GM23338 (cell line): ENCODE measurements at regions not wholly inside any gene's neighbourhood (a gene's known extent, or its start where the extent isn't known, plus 50 kb on each side); places are given as distances from the start of the nearest gene placed in this dataset.

ENCODE experiments used
- ATAC-seq: fragments of 200-7000 bp; cut with Tn5 transposase; 3 replicates; pipeline ENCODE4 v1.9.1; 2020
- DNase-seq: peaks from one replicate; pipeline ENCODE4 v3.0.0-alpha.2; 2015; ENCODE audit warnings: low spot score
- H2AFZ ChIP-seq: fragments of 200-600 bp; sonication (generic); 2 replicates; pipeline ENCODE4 v1.8.0; 2016; ENCODE audit warnings: antibody characterized with exemption, mild to moderate bottlenecking, moderate library complexity
- H3F3A ChIP-seq: fragments of 200-600 bp; sonication (generic); replicated peaks from 2 replicates; pipeline ENCODE4 v1.8.0; 2017; ENCODE audit warnings: antibody characterized with exemption, mixed run types, low read depth
- H3K27ac ChIP-seq: fragments of 200-600 bp; sonication (generic); 2 replicates; pipeline ENCODE4 v1.6.1; 2016; ENCODE audit warnings: low read depth
- H3K27me3 ChIP-seq: fragments of 200-600 bp; sonication (generic); 2 replicates; pipeline ENCODE4 v1.8.0; 2016; ENCODE audit warnings: mild to moderate bottlenecking, mixed run types, moderate library complexity; ENCODE audit not compliant: insufficient read depth
- H3K36me3 ChIP-seq: fragments of 200-600 bp; sonication (generic); 2 replicates; pipeline ENCODE4 v1.8.0; 2016; ENCODE audit warnings: mild to moderate bottlenecking; ENCODE audit not compliant: insufficient read depth
- H3K4me1 ChIP-seq: fragments of 200-600 bp; sonication (generic); 2 replicates; pipeline ENCODE4 v1.8.0; 2016; ENCODE audit warnings: mild to moderate bottlenecking, moderate library complexity; ENCODE audit not compliant: insufficient read depth
- H3K4me2 ChIP-seq: fragments of 200-600 bp; sonication (generic); 2 replicates; pipeline ENCODE4 v1.7.1; 2017; ENCODE audit warnings: mixed run types
- H3K4me3 ChIP-seq: fragments of 200-600 bp; sonication (generic); 2 replicates; pipeline ENCODE4 v1.6.1; 2016; ENCODE audit warnings: mixed run types
- H3K79me2 ChIP-seq: fragments of 200-600 bp; sonication (generic); replicated peaks from 2 replicates; pipeline ENCODE4 v1.8.0; 2017; ENCODE audit warnings: mild to moderate bottlenecking; ENCODE audit not compliant: insufficient read depth
- H3K9me2 ChIP-seq: fragments of 200-600 bp; sonication (generic); 2 replicates; pipeline ENCODE4 v1.8.0; 2017; ENCODE audit not compliant: insufficient read depth
- H4K20me1 ChIP-seq: fragments of 200-600 bp; sonication (generic); replicated peaks from 2 replicates; pipeline ENCODE4 v1.8.0; 2017; ENCODE audit warnings: mild to moderate bottlenecking; ENCODE audit not compliant: insufficient read depth
- H3K27ac Mint-ChIP-seq: 2 replicates; pipeline ENCODE4 v1.8.0; 2020; ENCODE audit warnings: inconsistent platforms, mild to moderate bottlenecking, moderate library complexity, mixed read lengths
- H3K27me3 Mint-ChIP-seq: 3 replicates; pipeline ENCODE4 v1.8.0; 2022; ENCODE audit warnings: low read depth, mild to moderate bottlenecking, moderate library complexity, mixed read lengths, inconsistent platforms; ENCODE audit not compliant: insufficient read depth, poor library complexity
- H3K36me3 Mint-ChIP-seq: 3 replicates; pipeline ENCODE4 v1.8.0; 2021; ENCODE audit warnings: low read depth, mild to moderate bottlenecking, inconsistent platforms, moderate library complexity, mixed read lengths
- H3K4me1 Mint-ChIP-seq: 3 replicates; pipeline ENCODE4 v1.8.0; 2020; ENCODE audit warnings: mild to moderate bottlenecking, inconsistent platforms, mixed read lengths
- H3K4me3 Mint-ChIP-seq: 3 replicates; pipeline ENCODE4 v1.8.0; 2021; ENCODE audit warnings: moderate library complexity, mild to moderate bottlenecking, inconsistent platforms, mixed read lengths
- H3K9me3 Mint-ChIP-seq: 3 replicates; pipeline ENCODE4 v1.8.0; 2020; ENCODE audit warnings: moderate library complexity, mild to moderate bottlenecking, inconsistent platforms, mixed read lengths
- CREB1 ChIP-seq: fragments of 250-450 bp; sonication (Bioruptor Pico); IDR thresholded peaks from 2 replicates; pipeline ENCODE4 v1.5.0; 2020; ENCODE audit warnings: low read depth, mild to moderate bottlenecking, moderate library complexity
- EZH2 ChIP-seq: fragments of 200-600 bp; sonication (generic); IDR thresholded peaks from one replicate; pipeline ENCODE4 v1.8.0; 2017; ENCODE audit warnings: antibody characterized with exemption, mild to moderate bottlenecking, low read depth; ENCODE audit not compliant: unreplicated experiment
- JUNB ChIP-seq: IDR thresholded peaks from one replicate; pipeline ENCODE4 v1.6.1; 2016; ENCODE audit warnings: antibody characterized with exemption; ENCODE audit not compliant: unreplicated experiment
- NANOG ChIP-seq: IDR thresholded peaks from 2 replicates; pipeline ENCODE4 v1.6.1; 2016; ENCODE audit warnings: antibody characterized with exemption, borderline replicate concordance
- STAT1 ChIP-seq: IDR thresholded peaks from one replicate; pipeline ENCODE4 v1.6.1; 2016; ENCODE audit warnings: antibody characterized with exemption; ENCODE audit not compliant: unreplicated experiment
- ZNF331 ChIP-seq: fragments of 250-450 bp; sonication (Bioruptor Pico); IDR thresholded peaks from 2 replicates; pipeline ENCODE4 v1.5.0; 2020; ENCODE audit warnings: low read depth, mild to moderate bottlenecking, moderate library complexity
- TF ChIP-seq, protein P1 (sequence below): IDR thresholded peaks from one replicate; pipeline ENCODE4 v1.6.1; 2018; ENCODE audit warnings: antibody characterized with exemption; ENCODE audit not compliant: unreplicated experiment
- TF ChIP-seq, protein P2 (sequence below): fragments of 250-450 bp; sonication (Bioruptor Pico); IDR thresholded peaks from 2 replicates; pipeline ENCODE4 v1.5.0; 2020; ENCODE audit warnings: mild to moderate bottlenecking, moderate library complexity
- TF ChIP-seq, protein P3 (sequence below): IDR thresholded peaks from 2 replicates; pipeline ENCODE4 v1.6.1; 2016; ENCODE audit warnings: antibody characterized with exemption

DNA sequence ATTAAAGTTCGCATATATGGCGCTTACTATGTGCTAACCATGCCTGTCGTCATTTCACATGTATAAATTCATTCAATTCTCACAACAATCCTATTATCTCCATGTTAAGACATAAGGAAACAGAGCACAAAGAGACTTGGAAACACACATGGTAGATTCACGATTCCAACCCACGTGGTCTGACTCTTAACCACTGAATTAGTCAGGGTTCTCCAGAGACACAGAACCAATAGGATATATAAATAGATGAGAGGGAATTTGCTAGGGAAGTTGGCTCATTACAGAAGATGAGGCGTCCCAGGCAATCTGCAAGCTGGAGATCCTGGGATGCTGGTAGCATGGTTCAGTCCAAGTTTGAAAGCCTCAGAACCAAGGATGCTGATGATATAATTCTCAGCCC lies 765.3 kb downstream of the TBL1XR1 start:
- H3K27me3 Mint-ChIP-seq = no peaks in the 10 kb centered on the region
- H3F3A ChIP-seq = no peaks in the 10 kb centered on the region
- TF ChIP-seq NANOG (no peak), EZH2 (no peak), STAT1 (no peak), JUNB (no peak), ZNF331 (CRISPR knock-in tag) (no peak), CREB1 (CRISPR knock-in tag) (no peak)
- TF ChIP-seq, protein P1, sequence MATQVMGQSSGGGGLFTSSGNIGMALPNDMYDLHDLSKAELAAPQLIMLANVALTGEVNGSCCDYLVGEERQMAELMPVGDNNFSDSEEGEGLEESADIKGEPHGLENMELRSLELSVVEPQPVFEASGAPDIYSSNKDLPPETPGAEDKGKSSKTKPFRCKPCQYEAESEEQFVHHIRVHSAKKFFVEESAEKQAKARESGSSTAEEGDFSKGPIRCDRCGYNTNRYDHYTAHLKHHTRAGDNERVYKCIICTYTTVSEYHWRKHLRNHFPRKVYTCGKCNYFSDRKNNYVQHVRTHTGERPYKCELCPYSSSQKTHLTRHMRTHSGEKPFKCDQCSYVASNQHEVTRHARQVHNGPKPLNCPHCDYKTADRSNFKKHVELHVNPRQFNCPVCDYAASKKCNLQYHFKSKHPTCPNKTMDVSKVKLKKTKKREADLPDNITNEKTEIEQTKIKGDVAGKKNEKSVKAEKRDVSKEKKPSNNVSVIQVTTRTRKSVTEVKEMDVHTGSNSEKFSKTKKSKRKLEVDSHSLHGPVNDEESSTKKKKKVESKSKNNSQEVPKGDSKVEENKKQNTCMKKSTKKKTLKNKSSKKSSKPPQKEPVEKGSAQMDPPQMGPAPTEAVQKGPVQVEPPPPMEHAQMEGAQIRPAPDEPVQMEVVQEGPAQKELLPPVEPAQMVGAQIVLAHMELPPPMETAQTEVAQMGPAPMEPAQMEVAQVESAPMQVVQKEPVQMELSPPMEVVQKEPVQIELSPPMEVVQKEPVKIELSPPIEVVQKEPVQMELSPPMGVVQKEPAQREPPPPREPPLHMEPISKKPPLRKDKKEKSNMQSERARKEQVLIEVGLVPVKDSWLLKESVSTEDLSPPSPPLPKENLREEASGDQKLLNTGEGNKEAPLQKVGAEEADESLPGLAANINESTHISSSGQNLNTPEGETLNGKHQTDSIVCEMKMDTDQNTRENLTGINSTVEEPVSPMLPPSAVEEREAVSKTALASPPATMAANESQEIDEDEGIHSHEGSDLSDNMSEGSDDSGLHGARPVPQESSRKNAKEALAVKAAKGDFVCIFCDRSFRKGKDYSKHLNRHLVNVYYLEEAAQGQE = no peak
- TF ChIP-seq, protein P2, sequence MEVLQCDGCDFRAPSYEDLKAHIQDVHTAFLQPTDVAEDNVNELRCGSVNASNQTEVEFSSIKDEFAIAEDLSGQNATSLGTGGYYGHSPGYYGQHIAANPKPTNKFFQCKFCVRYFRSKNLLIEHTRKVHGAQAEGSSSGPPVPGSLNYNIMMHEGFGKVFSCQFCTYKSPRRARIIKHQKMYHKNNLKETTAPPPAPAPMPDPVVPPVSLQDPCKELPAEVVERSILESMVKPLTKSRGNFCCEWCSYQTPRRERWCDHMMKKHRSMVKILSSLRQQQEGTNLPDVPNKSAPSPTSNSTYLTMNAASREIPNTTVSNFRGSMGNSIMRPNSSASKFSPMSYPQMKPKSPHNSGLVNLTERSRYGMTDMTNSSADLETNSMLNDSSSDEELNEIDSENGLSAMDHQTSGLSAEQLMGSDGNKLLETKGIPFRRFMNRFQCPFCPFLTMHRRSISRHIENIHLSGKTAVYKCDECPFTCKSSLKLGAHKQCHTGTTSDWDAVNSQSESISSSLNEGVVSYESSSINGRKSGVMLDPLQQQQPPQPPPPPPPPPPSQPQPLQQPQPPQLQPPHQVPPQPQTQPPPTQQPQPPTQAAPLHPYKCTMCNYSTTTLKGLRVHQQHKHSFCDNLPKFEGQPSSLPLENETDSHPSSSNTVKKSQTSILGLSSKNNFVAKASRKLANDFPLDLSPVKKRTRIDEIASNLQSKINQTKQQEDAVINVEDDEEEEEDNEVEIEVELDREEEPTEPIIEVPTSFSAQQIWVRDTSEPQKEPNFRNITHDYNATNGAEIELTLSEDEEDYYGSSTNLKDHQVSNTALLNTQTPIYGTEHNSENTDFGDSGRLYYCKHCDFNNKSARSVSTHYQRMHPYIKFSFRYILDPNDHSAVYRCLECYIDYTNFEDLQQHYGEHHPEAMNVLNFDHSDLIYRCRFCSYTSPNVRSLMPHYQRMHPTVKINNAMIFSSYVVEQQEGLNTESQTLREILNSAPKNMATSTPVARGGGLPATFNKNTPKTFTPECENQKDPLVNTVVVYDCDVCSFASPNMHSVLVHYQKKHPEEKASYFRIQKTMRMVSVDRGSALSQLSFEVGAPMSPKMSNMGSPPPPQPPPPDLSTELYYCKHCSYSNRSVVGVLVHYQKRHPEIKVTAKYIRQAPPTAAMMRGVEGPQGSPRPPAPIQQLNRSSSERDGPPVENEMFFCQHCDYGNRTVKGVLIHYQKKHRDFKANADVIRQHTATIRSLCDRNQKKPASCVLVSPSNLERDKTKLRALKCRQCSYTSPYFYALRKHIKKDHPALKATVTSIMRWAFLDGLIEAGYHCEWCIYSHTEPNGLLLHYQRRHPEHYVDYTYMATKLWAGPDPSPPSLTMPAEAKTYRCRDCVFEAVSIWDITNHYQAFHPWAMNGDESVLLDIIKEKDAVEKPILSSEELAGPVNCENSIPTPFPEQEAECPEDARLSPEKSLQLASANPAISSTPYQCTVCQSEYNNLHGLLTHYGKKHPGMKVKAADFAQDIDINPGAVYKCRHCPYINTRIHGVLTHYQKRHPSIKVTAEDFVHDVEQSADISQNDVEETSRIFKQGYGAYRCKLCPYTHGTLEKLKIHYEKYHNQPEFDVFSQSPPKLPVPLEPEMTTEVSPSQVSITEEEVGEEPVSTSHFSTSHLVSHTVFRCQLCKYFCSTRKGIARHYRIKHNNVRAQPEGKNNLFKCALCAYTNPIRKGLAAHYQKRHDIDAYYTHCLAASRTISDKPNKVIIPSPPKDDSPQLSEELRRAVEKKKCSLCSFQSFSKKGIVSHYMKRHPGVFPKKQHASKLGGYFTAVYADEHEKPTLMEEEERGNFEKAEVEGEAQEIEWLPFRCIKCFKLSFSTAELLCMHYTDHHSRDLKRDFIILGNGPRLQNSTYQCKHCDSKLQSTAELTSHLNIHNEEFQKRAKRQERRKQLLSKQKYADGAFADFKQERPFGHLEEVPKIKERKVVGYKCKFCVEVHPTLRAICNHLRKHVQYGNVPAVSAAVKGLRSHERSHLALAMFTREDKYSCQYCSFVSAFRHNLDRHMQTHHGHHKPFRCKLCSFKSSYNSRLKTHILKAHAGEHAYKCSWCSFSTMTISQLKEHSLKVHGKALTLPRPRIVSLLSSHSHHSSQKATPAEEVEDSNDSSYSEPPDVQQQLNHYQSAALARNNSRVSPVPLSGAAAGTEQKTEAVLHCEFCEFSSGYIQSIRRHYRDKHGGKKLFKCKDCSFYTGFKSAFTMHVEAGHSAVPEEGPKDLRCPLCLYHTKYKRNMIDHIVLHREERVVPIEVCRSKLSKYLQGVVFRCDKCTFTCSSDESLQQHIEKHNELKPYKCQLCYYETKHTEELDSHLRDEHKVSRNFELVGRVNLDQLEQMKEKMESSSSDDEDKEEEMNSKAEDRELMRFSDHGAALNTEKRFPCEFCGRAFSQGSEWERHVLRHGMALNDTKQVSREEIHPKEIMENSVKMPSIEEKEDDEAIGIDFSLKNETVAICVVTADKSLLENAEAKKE (CRISPR knock-in tag) = no peak
- TF ChIP-seq, protein P3, sequence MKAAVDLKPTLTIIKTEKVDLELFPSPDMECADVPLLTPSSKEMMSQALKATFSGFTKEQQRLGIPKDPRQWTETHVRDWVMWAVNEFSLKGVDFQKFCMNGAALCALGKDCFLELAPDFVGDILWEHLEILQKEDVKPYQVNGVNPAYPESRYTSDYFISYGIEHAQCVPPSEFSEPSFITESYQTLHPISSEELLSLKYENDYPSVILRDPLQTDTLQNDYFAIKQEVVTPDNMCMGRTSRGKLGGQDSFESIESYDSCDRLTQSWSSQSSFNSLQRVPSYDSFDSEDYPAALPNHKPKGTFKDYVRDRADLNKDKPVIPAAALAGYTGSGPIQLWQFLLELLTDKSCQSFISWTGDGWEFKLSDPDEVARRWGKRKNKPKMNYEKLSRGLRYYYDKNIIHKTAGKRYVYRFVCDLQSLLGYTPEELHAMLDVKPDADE = no peak
- H3K9me2 ChIP-seq = no peaks in the 10 kb centered on the region
- no peaks in the 10 kb centered on the region for H4K20me1 ChIP-seq
- DNase-seq = no peak
- H3K79me2 ChIP-seq = no peaks in the 10 kb centered on the region
- H3K36me3 Mint-ChIP-seq = no peaks in the 10 kb centered on the region
- no peak overlapping the region for H2AFZ ChIP-seq
- H3K4me3 ChIP-seq = no peak overlapping the region
- H3K27me3 ChIP-seq = no peaks in the 10 kb centered on the region
- no peak overlapping the region for H3K27ac Mint-ChIP-seq
- no peak overlapping the region for H3K27ac ChIP-seq
- no peaks in the 10 kb centered on the region for H3K36me3 ChIP-seq
- H3K4me1 Mint-ChIP-seq = peaks cover 27% of the 10 kb centered on the region
- H3K4me3 Mint-ChIP-seq = no peak overlapping the region
- no peak overlapping the region for H3K4me2 ChIP-seq
- ATAC-seq = no peak
- peaks cover 28% of the 10 kb centered on the region for H3K4me1 ChIP-seq
- H3K9me3 Mint-ChIP-seq = no peaks in the 10 kb centered on the region
